Fibroblast of lung (primary cell): ENCODE measurements at regions not wholly inside any gene's neighbourhood (a gene's known extent, or its start where the extent isn't known, plus 50 kb on each side); places are given as distances from the start of the nearest gene placed in this dataset.
"Not testable (repeated sequence)": the region's sequence is repeated elsewhere in the genome, so short reads cannot be mapped to it uniquely, and the experiment has no call there.

Source experiments
- CTCF ChIP-seq, 2 donors: IDR thresholded peaks in 1 of 2; conservative IDR thresholded peaks in 1 of 2; 1 replicate in 1 of 2; 2 replicates in 1 of 2; pipeline ENCODE4 v1.5.1; 2011 to 2012; ENCODE audit warnings: low read length in 2 of 2, control low read depth in 1 of 2, inconsistent platforms in 1 of 2, low read depth in 1 of 2, mild to moderate bottlenecking in 1 of 2
- EZH2 ChIP-seq: IDR thresholded peaks from 2 replicates; pipeline ENCODE4 v1.5.1; 2012; ENCODE audit warnings: low read length, control low read depth, mild to moderate bottlenecking; ENCODE audit errors: missing control alignments

- not testable (repeated sequence) for TF ChIP-seq CTCF (conservative IDR thresholded peaks at IDR 0.05 in 1 of 2, IDR thresholded peaks at IDR 0.05 in 1 of 2; ENCODE audit: low read depth in 1 of 2, low read length in 2 of 2); EZH2
Observed at GRCh38 chr7:91405873-91406272, 141.6 kb downstream of the FZD1 start.
